Astrocyte of the spinal cord (primary cell): ENCODE measurements at regions not wholly inside any gene's neighbourhood (a gene's known extent, or its start where the extent isn't known, plus 50 kb on each side); places are given as distances from the start of the nearest gene placed in this dataset.

ENCODE experiments used
- DNase-seq: peaks from one replicate; pipeline ENCODE4 v3.0.0; 2011; ENCODE audit warnings: low read depth, low spot score
- H3K4me3 ChIP-seq: 2 replicates; pipeline ENCODE4 v1.5.1; 2011; ENCODE audit warnings: low read depth, mild to moderate bottlenecking, low read length, moderate library complexity
- CTCF ChIP-seq: IDR thresholded peaks from 2 replicates; pipeline ENCODE4 v1.5.1; 2012; ENCODE audit warnings: low read depth, mild to moderate bottlenecking, low read length, inconsistent platforms
- in situ Hi-C: cut with HindIII; loops from 2 replicates; pipeline ENCODE4 v1.10.0; 2017; ENCODE audit warnings: low sequenced_read_pairs

GRCh38 chr12:30859226-30859625 is 67.3 kb upstream of the TSPAN11 start:
- in situ Hi-C loops = no loop called here
- TF ChIP-seq CTCF = no peak
- no peak overlapping the region for H3K4me3 ChIP-seq
- no peak for DNase-seq

- TF ChIP-seq CTCF = no peak
- no peak overlapping the region for H3K4me3 ChIP-seq
- in situ Hi-C loops = no loop called here
- no peak for DNase-seq
These were observed 68.1 kb upstream of the TSPAN11 start for GRCh38 chr12:30858471-30858870.

- TF ChIP-seq CTCF = no peak
- H3K4me3 ChIP-seq = no peak overlapping the region
- in situ Hi-C loops = no loop called here
- no peak for DNase-seq
These were observed 72.9 kb upstream of the TSPAN11 start for GRCh38 chr12:30853561-30854133.

GRCh38 chr12:30850684-30851083 is 75.9 kb upstream of the TSPAN11 start:
- in situ Hi-C loops = no loop called here
- no peak for TF ChIP-seq CTCF
- no peak overlapping the region for H3K4me3 ChIP-seq
- DNase-seq = no peak

GRCh38 chr12:30847259-30847658 is 79.3 kb upstream of the TSPAN11 start:
- peak; percentile 68 for DNase-seq
- TF ChIP-seq CTCF = peak; percentile 66
- no peak overlapping the region for H3K4me3 ChIP-seq
- in situ Hi-C loops = no loop called here

- no peak overlapping the region for H3K4me3 ChIP-seq
- DNase-seq = no peak
- no peak for TF ChIP-seq CTCF
- in situ Hi-C loops = no loop called here
These were observed 79.8 kb upstream of the TSPAN11 start for GRCh38 chr12:30846776-30847175.

GRCh38 chr12:30845676-30846075 is 80.9 kb upstream of the TSPAN11 start:
- no peak for DNase-seq
- in situ Hi-C loops = no loop called here
- H3K4me3 ChIP-seq = no peak overlapping the region
- TF ChIP-seq CTCF = no peak
